ENCODE measurements at regions not wholly inside any gene's neighbourhood (a gene's known extent, or its start where the extent isn't known, plus 50 kb on each side); places are given as distances from the start of the nearest gene placed in this dataset.

DNA sequence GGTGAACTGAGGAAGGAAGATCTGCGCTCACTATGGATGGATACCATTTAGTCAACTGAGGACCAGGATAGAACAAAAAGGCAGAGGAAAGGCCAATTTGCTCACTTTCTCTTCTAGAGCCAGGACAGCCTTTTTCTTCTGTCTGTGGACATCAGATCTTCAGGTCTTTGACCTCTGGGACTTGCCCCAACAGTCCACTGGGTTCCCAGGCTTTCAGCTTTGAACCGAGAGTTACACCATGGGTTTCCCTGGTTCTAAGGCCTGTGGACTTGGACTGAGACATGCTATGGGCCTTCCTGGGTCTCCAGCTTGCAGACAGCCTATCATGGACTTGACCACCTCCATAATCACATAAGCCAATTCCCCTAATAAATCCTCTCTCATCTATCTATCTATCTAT, 232.0 kb downstream of the IPO8 start:
- TF ChIP-seq CTCF (IDR thresholded peaks at IDR 0.05) (no peak), POLR2A (IDR thresholded peaks at IDR 0.05) (no peak)
- intact Hi-C loops (cut with DNase I; ENCODE audit: low total_unique reads) = no loop called here
- no peak overlapping the region for H3K4me3 ChIP-seq (ENCODE audit: low read depth, poor library complexity, severe bottlenecking)
- WGBS, 2 donors = 48 to 79% methylated on average over 2 of the region's 2 CpGs
- DNase-seq (ENCODE audit: low spot score in 2 of 2) = no peak

DNA sequence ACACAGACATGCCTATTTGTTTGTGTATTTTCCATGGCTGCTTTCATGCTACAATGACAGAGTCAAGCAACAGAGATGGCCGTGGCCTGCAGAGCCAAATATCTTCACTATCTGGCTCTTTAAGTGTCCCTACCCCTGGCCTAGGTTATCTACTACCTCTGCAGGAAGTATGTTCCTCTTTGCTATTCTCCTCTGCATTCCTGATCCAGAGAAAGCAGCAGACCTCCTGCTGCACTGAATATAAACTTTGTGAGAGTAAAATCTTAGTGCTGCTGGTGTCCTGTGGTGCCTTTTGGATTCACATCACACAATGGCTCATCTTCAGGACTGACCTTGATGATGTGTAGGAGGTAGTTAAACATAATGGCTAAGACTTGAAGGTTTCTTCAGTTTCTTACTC, 233.4 kb downstream of the IPO8 start:
- intact Hi-C loops (cut with DNase I; ENCODE audit: low total_unique reads) = no loop called here
- TF ChIP-seq POLR2A (IDR thresholded peaks at IDR 0.05) (no peak), CTCF (IDR thresholded peaks at IDR 0.05) (no peak)
- DNase-seq (ENCODE audit: low spot score in 2 of 2) = no peak
- no peak overlapping the region for H3K4me3 ChIP-seq (ENCODE audit: low read depth, poor library complexity, severe bottlenecking)
- WGBS, 2 donors = 80 to 86% methylated on average over 1 of the region's 1 CpG

GRCh38 chr12:30461026-30461615, 234.5 kb downstream of the IPO8 start:
- intact Hi-C loops (cut with DNase I; ENCODE audit: low total_unique reads) = no loop called here
- DNase-seq (ENCODE audit: low spot score in 2 of 2) = no peak
- TF ChIP-seq POLR2A (IDR thresholded peaks at IDR 0.05) (no peak), CTCF (IDR thresholded peaks at IDR 0.05) (no peak)
- H3K4me3 ChIP-seq (ENCODE audit: low read depth, poor library complexity, severe bottlenecking) = no peak overlapping the region

GRCh38 chr12:30458453-30458852, 237.2 kb downstream of the IPO8 start:
- H3K4me3 ChIP-seq (ENCODE audit: low read depth, poor library complexity, severe bottlenecking) = no peak overlapping the region
- no peak for DNase-seq (ENCODE audit: low spot score in 2 of 2)
- no peak for TF ChIP-seq CTCF (IDR thresholded peaks at IDR 0.05)
- TF ChIP-seq POLR2A (IDR thresholded peaks at IDR 0.05) = no peak
- 89 to 92% methylated on average over 3 of the region's 3 CpGs for WGBS, 2 donors
- intact Hi-C loops (cut with DNase I; ENCODE audit: low total_unique reads) = no loop called here

- intact Hi-C loops (cut with DNase I; ENCODE audit: low total_unique reads) = no loop called here
These were observed 237.9 kb downstream of the IPO8 start for GRCh38 chr12:30457621-30458289.

More at GRCh38 chr12:30457621-30458289, 237.9 kb downstream of the IPO8 start:
- 40 to 45% methylated on average over 3 of the region's 3 CpGs for WGBS, 2 donors
- TF ChIP-seq POLR2A (IDR thresholded peaks at IDR 0.05) (no peak), CTCF (IDR thresholded peaks at IDR 0.05) (no peak)
- DNase-seq (ENCODE audit: low spot score in 2 of 2) = no peak
- H3K4me3 ChIP-seq (ENCODE audit: low read depth, poor library complexity, severe bottlenecking) = no peak overlapping the region
